Large intestine (tissue), 3 donors: ENCODE measurements at regions not wholly inside any gene's neighbourhood (a gene's known extent, or its start where the extent isn't known, plus 50 kb on each side); places are given as distances from the start of the nearest gene placed in this dataset.
A peak's percentile ranks its signal among the peaks of the same experiment; 100 is the strongest.

Experiments
- DNase-seq, 2 donors: peaks; one replicate each; pipeline versions ENCODE4 v3.0.0 to v3.0.0-alpha.2; 2013
- H3K27ac ChIP-seq: one replicate; pipeline ENCODE4 v1.5.1; 2013; ENCODE audit warnings: low read length
- H3K27me3 ChIP-seq: 2 replicates; pipeline ENCODE4 v1.6.1; 2013; ENCODE audit warnings: low read length; ENCODE audit not compliant: control insufficient read depth, insufficient read depth
- H3K36me3 ChIP-seq: 2 replicates; pipeline ENCODE4 v1.6.1; 2013; ENCODE audit warnings: low read length; ENCODE audit not compliant: control insufficient read depth, insufficient read depth
- H3K4me1 ChIP-seq: one replicate; pipeline ENCODE4 v1.6.1; 2013; ENCODE audit warnings: low read length; ENCODE audit not compliant: control insufficient read depth, insufficient read depth
- H3K4me3 ChIP-seq: one replicate; pipeline ENCODE4 v1.5.1; 2013; ENCODE audit warnings: low read length
- H3K9me3 ChIP-seq: one replicate; pipeline ENCODE4 v1.6.1; 2013; ENCODE audit warnings: mild to moderate bottlenecking, low read depth, low read length, moderate library complexity; ENCODE audit not compliant: control insufficient read depth
- WGBS: methylation state at CpG from one replicate; pipeline ENCODE4 v1.1.5; 2013; ENCODE audit warnings: low lambda C conversion rate; ENCODE audit not compliant: insufficient coverage; 5-methylcytosine and 5-hydroxymethylcytosine counted together

DNA sequence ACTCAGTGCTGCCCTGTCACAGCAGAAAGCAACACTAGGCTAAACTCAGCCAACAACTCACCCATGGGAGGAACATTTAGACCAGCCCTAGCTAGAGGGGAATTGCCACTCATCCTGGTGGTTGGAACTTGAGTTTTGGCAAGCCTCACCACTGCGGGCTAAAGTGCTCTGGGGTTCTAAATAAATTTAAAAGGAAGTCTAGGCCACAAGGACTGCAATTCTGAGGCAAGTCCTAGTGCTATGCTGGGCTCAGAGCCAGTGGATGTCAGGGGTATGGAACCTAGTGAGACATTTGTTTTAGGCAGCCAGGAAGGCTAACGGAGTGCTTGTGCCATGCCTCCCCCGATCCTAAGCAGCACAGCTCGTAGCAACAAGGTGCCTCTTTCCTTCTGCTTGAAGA, 78.0 kb downstream of the RGS13 start:
- no peaks in the 10 kb centered on the region for H3K4me1 ChIP-seq
- H3K27ac ChIP-seq, result no peak overlapping the region
- H3K36me3 ChIP-seq, result no peaks in the 10 kb centered on the region
- no peak for DNase-seq
- WGBS, result no CpG with 5 or more reads among the region's 4 CpGs
- H3K9me3 ChIP-seq, result peaks cover 4% of the 10 kb centered on the region
- no peak overlapping the region for H3K4me3 ChIP-seq
- no peaks in the 10 kb centered on the region for H3K27me3 ChIP-seq

- no peaks in the 10 kb centered on the region for H3K27me3 ChIP-seq
- H3K4me3 ChIP-seq, result no peak overlapping the region
- no peaks in the 10 kb centered on the region for H3K9me3 ChIP-seq
- WGBS, result 83% methylated on average over 1 of the region's 4 CpGs
- no peak overlapping the region for H3K27ac ChIP-seq
- no peak for DNase-seq
- peaks cover 9% of the 10 kb centered on the region for H3K4me1 ChIP-seq
- no peaks in the 10 kb centered on the region for H3K36me3 ChIP-seq
Measured at GRCh38 chr1:192724670-192725069, 84.2 kb upstream of the RGS2 start.

DNA sequence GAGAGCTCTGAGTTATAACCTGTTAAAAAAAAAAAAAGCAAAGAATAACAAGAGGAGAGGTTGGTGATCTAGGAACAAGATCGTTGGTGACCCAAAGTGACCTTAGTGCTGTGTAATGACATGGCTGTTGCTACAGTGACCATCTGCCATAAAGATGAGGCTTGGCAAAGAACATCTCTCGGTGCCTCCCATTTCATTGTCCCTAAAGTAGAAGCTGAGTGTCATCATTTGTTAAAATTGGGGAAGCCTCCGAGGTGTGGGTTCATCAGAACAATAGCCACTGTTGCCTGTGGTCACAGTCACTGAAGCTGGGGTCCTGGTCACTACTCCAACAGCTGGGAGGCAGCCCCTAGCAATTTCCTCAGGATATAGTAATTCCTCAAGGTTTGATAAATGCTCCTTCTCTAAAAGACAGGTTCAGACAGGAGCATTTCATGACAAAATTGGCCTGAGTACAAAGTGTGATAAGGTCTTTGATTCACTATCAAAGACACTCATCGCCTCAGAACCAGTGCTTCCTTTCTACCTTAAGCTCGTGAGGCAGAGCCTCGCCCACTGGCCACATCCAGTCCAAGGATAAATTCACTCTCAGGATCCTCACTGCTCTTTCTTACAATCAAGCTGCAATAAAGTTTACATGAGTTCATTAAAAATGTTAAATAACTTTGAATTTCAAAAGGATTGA, 81.9 kb upstream of the RGS2 start:
- H3K4me3 ChIP-seq, result no peak overlapping the region
- no peak overlapping the region for H3K27ac ChIP-seq
- peak in 1 of 2 donors; percentile 15 for DNase-seq
- H3K4me1 ChIP-seq, result peaks cover 9% of the 10 kb centered on the region
- no peaks in the 10 kb centered on the region for H3K36me3 ChIP-seq
- WGBS, result 40% methylated on average over 1 of the region's 6 CpGs
- no peaks in the 10 kb centered on the region for H3K27me3 ChIP-seq
- H3K9me3 ChIP-seq, result no peaks in the 10 kb centered on the region

- H3K9me3 ChIP-seq, result no peaks in the 10 kb centered on the region
- no peak for DNase-seq
- H3K27me3 ChIP-seq, result no peaks in the 10 kb centered on the region
- H3K36me3 ChIP-seq, result no peaks in the 10 kb centered on the region
- H3K4me1 ChIP-seq, result peaks cover 9% of the 10 kb centered on the region
- no peak overlapping the region for H3K4me3 ChIP-seq
- H3K27ac ChIP-seq, result no peak overlapping the region
Measured at GRCh38 chr1:192729500-192729899, 79.3 kb upstream of the RGS2 start.

DNA sequence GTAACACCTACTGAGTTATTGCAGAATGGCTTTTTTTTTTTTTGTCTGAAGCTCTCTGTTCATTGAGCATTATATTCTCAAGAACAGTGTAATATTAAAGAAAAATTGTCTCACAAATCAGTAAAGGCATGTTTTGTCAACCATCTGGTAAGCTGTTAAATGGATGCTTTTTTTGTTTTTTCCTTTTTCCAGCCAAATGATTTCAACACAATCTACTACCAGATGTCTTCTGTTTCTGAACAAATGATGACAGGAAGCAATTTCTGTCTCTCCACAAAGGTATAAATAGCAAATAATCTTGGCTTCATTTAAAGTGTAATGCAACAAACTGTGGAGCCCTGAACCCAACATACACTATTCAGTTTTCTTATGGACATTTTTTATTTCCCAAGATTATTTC, 78.6 kb upstream of the RGS2 start:
- Histone ChIP-seq H3K4me1 (peaks cover 9% of the 10 kb centered on the region), H3K9me3 (no peaks in the 10 kb centered on the region), H3K27me3 (no peaks in the 10 kb centered on the region), H3K36me3 (no peaks in the 10 kb centered on the region), H3K4me3 (no peak overlapping the region), H3K27ac (no peak overlapping the region)
- no peak for DNase-seq

DNA sequence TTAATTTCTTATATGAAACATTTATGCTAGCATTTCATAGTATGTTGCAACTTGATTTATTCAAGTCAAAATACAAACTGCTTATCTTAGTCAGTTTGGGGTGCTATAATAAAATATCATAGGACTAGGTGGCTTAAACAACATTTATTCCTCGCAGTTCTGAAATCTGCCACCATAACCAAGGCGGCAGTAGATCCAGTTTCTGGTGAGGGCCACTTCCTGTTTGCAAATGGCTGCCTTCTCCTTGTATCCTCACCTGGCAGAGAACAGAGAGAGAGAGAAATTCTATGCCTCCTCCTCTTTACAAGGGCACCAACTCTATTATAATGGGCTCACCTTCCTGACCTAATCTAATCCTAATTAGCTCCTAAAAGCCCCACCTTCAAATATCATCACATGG, 76.1 kb upstream of the RGS2 start:
- peaks cover 4% of the 10 kb centered on the region for H3K4me1 ChIP-seq
- H3K27ac ChIP-seq, result no peak overlapping the region
- H3K9me3 ChIP-seq, result no peaks in the 10 kb centered on the region
- H3K27me3 ChIP-seq, result no peaks in the 10 kb centered on the region
- no peak overlapping the region for H3K4me3 ChIP-seq
- WGBS, result no CpG with 5 or more reads among the region's 2 CpGs
- DNase-seq, result no peak
- H3K36me3 ChIP-seq, result no peaks in the 10 kb centered on the region

GRCh38 chr1:192735298-192735915, 73.4 kb upstream of the RGS2 start:
- H3K27me3 ChIP-seq, result no peaks in the 10 kb centered on the region
- no peak overlapping the region for H3K4me3 ChIP-seq
- H3K27ac ChIP-seq, result no peak overlapping the region
- DNase-seq, result no peak
- no peaks in the 10 kb centered on the region for H3K36me3 ChIP-seq
- whole genome bisulfite sequencing, result 67% methylated on average over 1 of the region's 3 CpGs
- H3K4me1 ChIP-seq, result no peaks in the 10 kb centered on the region
- H3K9me3 ChIP-seq, result no peaks in the 10 kb centered on the region

GRCh38 chr1:192737306-192737705, 71.5 kb upstream of the RGS2 start:
- Histone ChIP-seq H3K36me3 (no peaks in the 10 kb centered on the region), H3K9me3 (no peaks in the 10 kb centered on the region), H3K27me3 (no peaks in the 10 kb centered on the region), H3K27ac (no peak overlapping the region), H3K4me1 (no peaks in the 10 kb centered on the region), H3K4me3 (no peak overlapping the region)
- WGBS, result 60% methylated on average over 2 of the region's 6 CpGs
- no peak for DNase-seq

DNA sequence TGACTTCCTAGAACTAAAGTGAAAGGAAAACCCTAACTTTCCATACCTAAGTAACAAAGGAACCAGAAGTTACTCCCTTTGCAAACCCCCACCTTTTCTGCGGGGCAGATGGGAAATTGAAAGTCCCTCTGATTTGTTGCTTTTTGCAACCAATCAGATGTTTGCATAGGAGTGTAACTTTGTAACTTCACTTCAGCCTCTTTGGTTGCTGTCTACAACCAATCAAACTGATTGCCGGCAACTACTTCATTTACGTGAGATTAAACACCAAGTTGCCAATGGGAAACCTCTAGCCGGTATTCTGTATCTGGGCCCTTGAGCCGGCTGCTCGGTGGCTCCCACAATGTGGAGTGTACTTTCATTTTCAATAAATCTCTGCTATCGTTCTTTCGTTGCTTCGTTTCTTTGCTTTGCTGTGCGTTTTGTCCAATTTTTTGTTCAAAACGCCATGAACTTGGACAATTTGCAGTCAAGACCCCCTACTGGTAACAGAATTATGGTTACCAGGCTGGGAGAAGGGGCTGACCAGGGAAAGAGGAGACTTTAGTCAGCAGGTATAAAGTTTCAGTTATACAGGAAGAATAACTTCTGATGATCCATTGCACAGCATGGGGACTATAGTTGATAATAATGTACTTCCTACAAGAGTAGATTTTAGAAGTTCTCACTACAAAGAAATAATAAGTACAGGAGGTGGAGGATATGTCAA, 69.2 kb upstream of the RGS2 start:
- Histone ChIP-seq H3K4me3 (no peak overlapping the region), H3K4me1 (no peaks in the 10 kb centered on the region), H3K9me3 (no peaks in the 10 kb centered on the region), H3K27me3 (no peaks in the 10 kb centered on the region), H3K27ac (no peak overlapping the region), H3K36me3 (no peaks in the 10 kb centered on the region)
- WGBS, result 100% methylated on average over 4 of the region's 11 CpGs
- DNase-seq, result no peak

- WGBS, result no CpG with 5 or more reads among the region's 1 CpG
- no peaks in the 10 kb centered on the region for H3K27me3 ChIP-seq
- no peaks in the 10 kb centered on the region for H3K9me3 ChIP-seq
- H3K4me3 ChIP-seq, result no peak overlapping the region
- H3K4me1 ChIP-seq, result no peaks in the 10 kb centered on the region
- H3K27ac ChIP-seq, result no peak overlapping the region
- no peak for DNase-seq
- H3K36me3 ChIP-seq, result no peaks in the 10 kb centered on the region
Measured at GRCh38 chr1:192740214-192740613, 68.6 kb upstream of the RGS2 start.

- no peaks in the 10 kb centered on the region for H3K36me3 ChIP-seq
- WGBS, result 100% methylated on average over 1 of the region's 3 CpGs
- H3K9me3 ChIP-seq, result no peaks in the 10 kb centered on the region
- H3K27me3 ChIP-seq, result no peaks in the 10 kb centered on the region
- DNase-seq, result no peak
- H3K4me3 ChIP-seq, result no peak overlapping the region
- H3K27ac ChIP-seq, result no peak overlapping the region
- no peaks in the 10 kb centered on the region for H3K4me1 ChIP-seq
Measured at GRCh38 chr1:192741095-192741494, 67.7 kb upstream of the RGS2 start.
